HepG2 (cell line): ENCODE measurements at regions not wholly inside any gene's neighbourhood (a gene's known extent, or its start where the extent isn't known, plus 50 kb on each side); places are given as distances from the start of the nearest gene placed in this dataset.

Source experiments
- ATAC-seq: fragments of 200-7000 bp; cut with Tn5 transposase; 3 replicates; pipeline ENCODE4 v1.9.1; 2020; ENCODE audit warnings: mild to moderate bottlenecking, moderate library complexity
- BruUV-seq: library from RNA; stranded (reverse); fragments of 400-500 nt; replicated peaks from 2 replicates; lab custom pipeline; 2021; lab: Mats Ljungman, UMichigan
- CTCF ChIA-PET: fragments of 300-600 bp; formaldehyde crosslinking; extraction: SDS; loops from one replicate; lab custom pipeline; 2021; ENCODE audit warnings: low total read pairs, inconsistent platforms, low intra/inter-chr PET ratio; lab: Yijun Ruan, JAX
- POLR2A ChIA-PET: fragments of 350-600 bp; sonication (Branson Sonifier 250); formaldehyde crosslinking; loops from one replicate; lab custom pipeline; 2020; ENCODE audit warnings: antibody characterized with exemption, inconsistent platforms; lab: Yijun Ruan, JAX
- DNase-seq: peaks from one replicate; pipeline ENCODE4 v3.0.0-alpha.2; 2015; ENCODE audit warnings: low spot score
- FAIRE-seq: peaks from 3 replicates; lab custom pipeline; 2011; peaks lifted over from hg19 to GRCh38; lab: Jason Lieb, UNC
- H2AFZ ChIP-seq: one replicate; pipeline ENCODE4 v1.6.1; 2011; ENCODE audit warnings: low read length, inconsistent platforms
- H3K27ac ChIP-seq: fragments of 300-600 bp; 3 replicates; pipeline ENCODE4 v1.8.0; 2011; ENCODE audit warnings: mixed run types, mild to moderate bottlenecking, mixed read lengths, low read length, inconsistent platforms; ENCODE audit not compliant: insufficient read depth; ENCODE audit errors: extremely low read length
- H3K27me3 ChIP-seq, 2 experiments: fragments of 200-600 bp in 1 of 2; 2 replicates in 1 of 2; 3 replicates in 1 of 2; pipeline versions ENCODE4 v1.6.0 to v1.8.0; 2011; ENCODE audit warnings: low read length in 2 of 2, mild to moderate bottlenecking in 2 of 2, moderate library complexity in 2 of 2, inconsistent platforms in 1 of 2; ENCODE audit not compliant: insufficient read depth in 2 of 2, control insufficient read depth in 1 of 2
- H3K36me3 ChIP-seq, 2 experiments: fragments of 200-600 bp in 1 of 2; replicated peaks in 1 of 2; 2 replicates in 1 of 2; 3 replicates in 1 of 2; pipeline versions ENCODE4 v1.5.1 to v1.8.0; 2011; ENCODE audit warnings: low read length in 2 of 2, inconsistent platforms in 1 of 2; ENCODE audit not compliant: insufficient read depth in 2 of 2, control insufficient read depth in 1 of 2
- H3K4me1 ChIP-seq: 2 replicates; pipeline ENCODE4 v1.5.1; 2012; ENCODE audit warnings: low read length, inconsistent platforms; ENCODE audit not compliant: insufficient read depth
- H3K4me2 ChIP-seq: 2 replicates; pipeline ENCODE4 v1.6.0; 2011; ENCODE audit warnings: low read depth, low read length, inconsistent platforms
- H3K4me3 ChIP-seq, 3 experiments: fragments of 200-600 bp in 1 of 3; sonication (generic), shearing (Covaris generic) in 1 of 3; replicated peaks in 1 of 3; 2 replicates each; pipeline ENCODE4 v1.5.1; 2011 to 2016; ENCODE audit warnings: low read length in 3 of 3, inconsistent platforms in 2 of 3, low read depth in 2 of 3, mild to moderate bottlenecking in 2 of 3, control low read depth in 1 of 3, mixed read lengths in 1 of 3; ENCODE audit not compliant: insufficient read depth in 1 of 3
- H3K79me2 ChIP-seq: one replicate; pipeline ENCODE4 v1.6.1; 2011; ENCODE audit warnings: low read length, inconsistent platforms; ENCODE audit not compliant: insufficient read depth
- H3K9ac ChIP-seq: 2 replicates; pipeline ENCODE4 v1.6.0; 2011; ENCODE audit warnings: mild to moderate bottlenecking, low read depth, low read length, inconsistent platforms; ENCODE audit not compliant: insufficient read depth
- H3K9me3 ChIP-seq: 2 replicates; pipeline ENCODE4 v1.5.1; 2012; ENCODE audit warnings: mild to moderate bottlenecking, low read length
- H4K20me1 ChIP-seq: 2 replicates; pipeline ENCODE4 v1.6.0; 2011; ENCODE audit warnings: inconsistent platforms, mild to moderate bottlenecking, low read length, moderate library complexity; ENCODE audit not compliant: insufficient read depth
- ATF7-NPFF ChIP-seq: sonication (generic); formaldehyde crosslinking; IDR thresholded peaks from 2 replicates; pipeline ENCODE4 v1.8.1; 2023; ENCODE audit warnings: mild to moderate bottlenecking, low read depth, missing genetic modification reagents, moderate library complexity
- MAF1 ChIP-seq: sonication (generic); formaldehyde crosslinking; IDR thresholded peaks from 2 replicates; pipeline ENCODE4 v1.5.0; 2020; ENCODE audit warnings: missing genetic modification reagents, borderline replicate concordance
- MAFG ChIP-seq: sonication (generic); formaldehyde crosslinking; IDR thresholded peaks from 2 replicates; pipeline ENCODE4 v1.5.1; 2020; ENCODE audit warnings: mild to moderate bottlenecking, missing genetic modification reagents
- RELA ChIP-seq: sonication (generic); formaldehyde crosslinking; IDR thresholded peaks from 2 replicates; pipeline ENCODE4 v1.4.0; 2020; ENCODE audit warnings: missing genetic modification reagents
- SMARCE1 ChIP-seq: fragments of 450-650 bp; IDR thresholded peaks from 2 replicates; pipeline ENCODE4 v1.6.1; 2017; ENCODE audit warnings: borderline replicate concordance
- ZBTB4 ChIP-seq: sonication (generic); formaldehyde crosslinking; IDR thresholded peaks from 2 replicates; pipeline ENCODE4 v1.4.0; 2020; ENCODE audit warnings: missing genetic modification reagents, mild to moderate bottlenecking, borderline replicate concordance
- ZBTB8A ChIP-seq: sonication (generic); formaldehyde crosslinking; IDR thresholded peaks from 2 replicates; pipeline ENCODE4 v1.4.0; 2020; ENCODE audit warnings: mild to moderate bottlenecking, low read depth, missing genetic modification reagents, borderline replicate concordance
- ZNF563 ChIP-seq: sonication (generic); formaldehyde crosslinking; IDR thresholded peaks from 2 replicates; pipeline ENCODE4 v1.8.0; 2022; ENCODE audit warnings: mild to moderate bottlenecking, moderate library complexity, missing genetic modification reagents
- ZNF737 ChIP-seq: sonication (generic); formaldehyde crosslinking; IDR thresholded peaks from 2 replicates; pipeline ENCODE4 v1.5.0; 2020; ENCODE audit warnings: missing genetic modification reagents, mild to moderate bottlenecking, borderline replicate concordance
- ZNF749 ChIP-seq: sonication (generic); formaldehyde crosslinking; IDR thresholded peaks from 2 replicates; pipeline ENCODE4 v1.8.0; 2022; ENCODE audit warnings: mild to moderate bottlenecking, missing genetic modification reagents, moderate library complexity, borderline replicate concordance
- ZNF775 ChIP-seq: sonication (generic); formaldehyde crosslinking; IDR thresholded peaks from 2 replicates; pipeline ENCODE4 v1.4.0; 2020; ENCODE audit warnings: missing genetic modification reagents, mild to moderate bottlenecking, moderate library complexity, borderline replicate concordance
- WGBS: methylation state at CpG from one replicate; pipeline ENCODE4 v1.1.6; 2017; ENCODE audit warnings: low lambda C conversion rate; 5-methylcytosine and 5-hydroxymethylcytosine counted together
- in situ Hi-C: cut with HindIII; loops from 2 replicates; pipeline ENCODE4 v1.10.0; 2017; ENCODE audit warnings: low pct_unique_long_range_greater_than_20kb; ENCODE audit not compliant: extremely low pct_ligation_motif_present
- intact Hi-C: fragments of 100-400 bp; cut with micrococcal nuclease; formaldehyde crosslinking; loops from one replicate; pipeline ENCODE4 v1.10.0; 2022; ENCODE audit not compliant: unreplicated experiment
- TF ChIP-seq, protein P1 (sequence below): sonication (generic); formaldehyde crosslinking; IDR thresholded peaks from 2 replicates; pipeline ENCODE4 v1.8.1; 2023; ENCODE audit warnings: missing genetic modification reagents, mild to moderate bottlenecking, borderline replicate concordance

- TF ChIP-seq ZBTB4 (CRISPR knock-in tag) (no peak), RELA (no peak), ZNF563 (CRISPR knock-in tag) (no peak)
- TF ChIP-seq, protein P1, sequence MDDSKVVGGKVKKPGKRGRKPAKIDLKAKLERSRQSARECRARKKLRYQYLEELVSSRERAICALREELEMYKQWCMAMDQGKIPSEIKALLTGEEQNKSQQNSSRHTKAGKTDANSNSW: no peak
- TF ChIP-seq, all 625 proteins: peak for 0
Measured at GRCh38 chr18:75945265-75945933, 517.9 kb upstream of the SMIM21 start (continued).

GRCh38 chr18:75937306-75937705 is 509.8 kb upstream of the SMIM21 start:
- in situ Hi-C loops: no loop called here
- H3K36me3 ChIP-seq: no peaks in the 10 kb centered on the region
- CTCF ChIA-PET: no interaction called here
- H3K9me3 ChIP-seq: no peaks in the 10 kb centered on the region
- H3K4me2 ChIP-seq: no peak overlapping the region
- intact Hi-C loops: no loop called here
- H2AFZ ChIP-seq: no peak overlapping the region
- POLR2A ChIA-PET: no interaction called here
- no peak for ATAC-seq
- no peak for DNase-seq
- no TSS peak for BruUV-seq
- no peaks in the 10 kb centered on the region for H4K20me1 ChIP-seq
- WGBS: 0% methylated on average over 2 of the region's 2 CpGs
- H3K27ac ChIP-seq: no peak overlapping the region
- no peaks in the 10 kb centered on the region for H3K4me1 ChIP-seq
- no peaks in the 10 kb centered on the region for H3K79me2 ChIP-seq
- H3K9ac ChIP-seq: no peak overlapping the region
- no peak for FAIRE-seq
- H3K27me3 ChIP-seq: peaks cover 0 to 22% of the 10 kb centered on the region in 2 experiments; a peak in 2 of 5 replicates
- no peak overlapping the region for H3K4me3 ChIP-seq
- no peak for TF ChIP-seq ZNF775 (CRISPR knock-in tag)
- TF ChIP-seq ATF7-NPFF (CRISPR knock-in tag): no peak
- TF ChIP-seq ZBTB8A (CRISPR knock-in tag): no peak
- TF ChIP-seq MAF1 (CRISPR knock-in tag): no peak
- no peak for TF ChIP-seq ZNF749 (CRISPR knock-in tag)
- no peak for TF ChIP-seq ZNF737
- TF ChIP-seq SMARCE1: no peak
- no peak for TF ChIP-seq MAFG (CRISPR knock-in tag)
